HG03135 (cell line): ENCODE measurements at regions not wholly inside any gene's neighbourhood (a gene's known extent, or its start where the extent isn't known, plus 50 kb on each side); places are given as distances from the start of the nearest gene placed in this dataset.

ENCODE experiments used
- ATAC-seq: cut with Tn5 transposase; IDR thresholded peaks from one replicate; pipeline ENCODE4 v1.9.1; 2021; ENCODE audit warnings: mild to moderate bottlenecking, moderate library complexity; ENCODE audit not compliant: unreplicated experiment

- ATAC-seq, result no peak
These were observed 702.4 kb upstream of the LRRC4C start for GRCh38 chr11:42161886-42162285.

- no peak for ATAC-seq
These were observed 709.7 kb upstream of the LRRC4C start for GRCh38 chr11:42169191-42169590.

GRCh38 chr11:42170601-42171000, 711.1 kb upstream of the LRRC4C start:
- no peak for ATAC-seq

GRCh38 chr11:42171046-42171445, 711.6 kb upstream of the LRRC4C start:
- ATAC-seq, result no peak

GRCh38 chr11:42172441-42172840, 713.0 kb upstream of the LRRC4C start:
- ATAC-seq, result no peak

- ATAC-seq, result no peak
These were observed 715.8 kb upstream of the LRRC4C start for GRCh38 chr11:42175203-42175602.

GRCh38 chr11:42179216-42179615, 719.8 kb upstream of the LRRC4C start:
- ATAC-seq, result no peak

GRCh38 chr11:42195289-42196013, 736.0 kb upstream of the LRRC4C start:
- ATAC-seq, result no peak

- no peak for ATAC-seq
These were observed 740.9 kb upstream of the LRRC4C start for GRCh38 chr11:42200311-42200710.

GRCh38 chr11:42201603-42202148, 742.2 kb upstream of the LRRC4C start:
- no peak for ATAC-seq

- no peak for ATAC-seq
These were observed 746.1 kb upstream of the LRRC4C start for GRCh38 chr11:42205518-42205917.

GRCh38 chr11:42225664-42226063, 766.2 kb upstream of the LRRC4C start:
- ATAC-seq, result no peak

GRCh38 chr11:42232673-42233072, 773.2 kb upstream of the LRRC4C start:
- ATAC-seq, result no peak

- no peak for ATAC-seq
These were observed 775.0 kb upstream of the LRRC4C start for GRCh38 chr11:42234451-42234951.

GRCh38 chr11:42237701-42238235, 778.3 kb upstream of the LRRC4C start:
- ATAC-seq, result no peak

GRCh38 chr11:42239188-42239587, 779.7 kb upstream of the LRRC4C start:
- ATAC-seq, result no peak

- no peak for ATAC-seq
These were observed 783.9 kb upstream of the LRRC4C start for GRCh38 chr11:42243385-42243784.

GRCh38 chr11:42244376-42244775, 784.9 kb upstream of the LRRC4C start:
- ATAC-seq, result no peak

GRCh38 chr11:42249401-42249800, 789.9 kb upstream of the LRRC4C start:
- no peak for ATAC-seq

- no peak for ATAC-seq
These were observed 790.5 kb upstream of the LRRC4C start for GRCh38 chr11:42249956-42250355.

- no peak for ATAC-seq
These were observed 792.5 kb upstream of the LRRC4C start for GRCh38 chr11:42251984-42252383.

GRCh38 chr11:42253156-42253555, 793.7 kb upstream of the LRRC4C start:
- ATAC-seq, result no peak
